Neutrophil (primary cell): ENCODE measurements at regions not wholly inside any gene's neighbourhood (a gene's known extent, or its start where the extent isn't known, plus 50 kb on each side); places are given as distances from the start of the nearest gene placed in this dataset.

Experiments
- H3K27ac ChIP-seq: fragments of 200-600 bp; sonication (generic); 2 replicates; pipeline ENCODE4 v1.5.1; 2016; ENCODE audit warnings: mild to moderate bottlenecking, moderate library complexity
- H3K27me3 ChIP-seq: fragments of 200-600 bp; sonication (generic); 2 replicates; pipeline ENCODE4 v1.6.0; 2016; ENCODE audit warnings: mild to moderate bottlenecking
- H3K36me3 ChIP-seq: fragments of 200-600 bp; sonication (generic); 2 replicates; pipeline ENCODE4 v1.5.1; 2017
- H3K4me1 ChIP-seq, 2 experiments: fragments of 200-600 bp in 1 of 2; sonication (generic) in 1 of 2; 1 replicate in 1 of 2; 2 replicates in 1 of 2; pipeline versions ENCODE4 v1.5.1 to v1.6.1; 2013 to 2016; ENCODE audit warnings: low read depth in 1 of 2, low read length in 1 of 2, mild to moderate bottlenecking in 1 of 2, moderate library complexity in 1 of 2; ENCODE audit not compliant: control insufficient read depth in 1 of 2, insufficient read depth in 1 of 2
- H3K4me3 ChIP-seq, 2 experiments: fragments of 200-600 bp in 1 of 2; sonication (generic) in 1 of 2; 1 replicate in 1 of 2; 2 replicates in 1 of 2; pipeline ENCODE4 v1.5.1; 2013 to 2016; ENCODE audit warnings: low read depth in 1 of 2, low read length in 1 of 2, mild to moderate bottlenecking in 1 of 2, moderate library complexity in 1 of 2
- H3K9me3 ChIP-seq: fragments of 200-600 bp; sonication (generic); 2 replicates; pipeline ENCODE4 v1.5.1; 2016
- CTCF ChIP-seq: fragments of 200-600 bp; sonication (generic); IDR thresholded peaks from 2 replicates; pipeline ENCODE4 v1.5.1; 2016; ENCODE audit warnings: antibody characterized with exemption

GRCh38 chr1:172809750-172810149 is 150.8 kb downstream of the FASLG start:
- Histone ChIP-seq H3K27ac (no peak overlapping the region), H3K27me3 (no peaks in the 10 kb centered on the region), H3K9me3 (no peaks in the 10 kb centered on the region), H3K4me3 (no peak overlapping the region), H3K36me3 (no peaks in the 10 kb centered on the region), H3K4me1 (no peaks in the 10 kb centered on the region)
- no peak for TF ChIP-seq CTCF

GRCh38 chr1:172810480-172811175 is 151.7 kb downstream of the FASLG start:
- Histone ChIP-seq H3K9me3 (no peaks in the 10 kb centered on the region), H3K27ac (no peak overlapping the region), H3K36me3 (no peaks in the 10 kb centered on the region), H3K4me3 (no peak overlapping the region), H3K27me3 (no peaks in the 10 kb centered on the region), H3K4me1 (no peaks in the 10 kb centered on the region)
- no peak for TF ChIP-seq CTCF

- Histone ChIP-seq H3K4me1 (no peaks in the 10 kb centered on the region), H3K4me3 (no peak overlapping the region), H3K9me3 (no peaks in the 10 kb centered on the region), H3K27ac (no peak overlapping the region), H3K27me3 (no peaks in the 10 kb centered on the region), H3K36me3 (no peaks in the 10 kb centered on the region)
- no peak for TF ChIP-seq CTCF
Observed at GRCh38 chr1:172811694-172812093, 152.8 kb downstream of the FASLG start.

GRCh38 chr1:172812118-172812517 is 153.2 kb downstream of the FASLG start:
- Histone ChIP-seq H3K36me3 (no peaks in the 10 kb centered on the region), H3K9me3 (no peaks in the 10 kb centered on the region), H3K27me3 (no peaks in the 10 kb centered on the region), H3K4me3 (no peak overlapping the region), H3K4me1 (no peaks in the 10 kb centered on the region), H3K27ac (no peak overlapping the region)
- TF ChIP-seq CTCF: no peak

- H3K4me1 ChIP-seq: peaks cover 0 to 2% of the 10 kb centered on the region in 2 experiments
- H3K27me3 ChIP-seq: no peaks in the 10 kb centered on the region
- no peaks in the 10 kb centered on the region for H3K36me3 ChIP-seq
- no peaks in the 10 kb centered on the region for H3K9me3 ChIP-seq
- no peak overlapping the region for H3K27ac ChIP-seq
- no peak for TF ChIP-seq CTCF
- no peak overlapping the region for H3K4me3 ChIP-seq
Observed at GRCh38 chr1:172813330-172813729, 154.4 kb downstream of the FASLG start.

- H3K27me3 ChIP-seq: no peaks in the 10 kb centered on the region
- peaks cover 0 to 4% of the 10 kb centered on the region in 2 experiments for H3K4me1 ChIP-seq
- H3K4me3 ChIP-seq: no peak overlapping the region
- H3K36me3 ChIP-seq: no peaks in the 10 kb centered on the region
- H3K27ac ChIP-seq: no peak overlapping the region
- no peaks in the 10 kb centered on the region for H3K9me3 ChIP-seq
- TF ChIP-seq CTCF: no peak
Observed at GRCh38 chr1:172814428-172814827, 155.5 kb downstream of the FASLG start.
